ENCODE measurements at regions not wholly inside any gene's neighbourhood (a gene's known extent, or its start where the extent isn't known, plus 50 kb on each side); places are given as distances from the start of the nearest gene placed in this dataset.

DNA sequence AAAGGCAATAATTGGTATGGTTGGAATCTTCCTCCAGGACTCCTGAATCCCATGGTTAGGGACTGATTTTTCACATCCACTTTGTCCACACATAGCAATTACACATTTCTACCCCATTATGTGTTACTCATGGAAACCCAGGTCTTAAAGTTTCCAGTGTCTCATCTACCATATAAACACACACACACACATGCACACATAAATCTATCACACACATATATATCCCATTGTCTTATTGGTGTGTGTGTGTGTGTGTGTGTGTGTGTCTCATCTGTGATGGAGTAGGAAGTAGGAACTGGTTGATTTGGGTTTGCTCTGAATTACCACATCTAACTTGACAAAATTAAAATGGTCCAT, 525.4 kb downstream of the FUT8 start:
- H3K27me3 Mint-ChIP-seq (ENCODE audit: low read depth, poor library complexity) = peaks cover 21% of the 10 kb centered on the region

DNA sequence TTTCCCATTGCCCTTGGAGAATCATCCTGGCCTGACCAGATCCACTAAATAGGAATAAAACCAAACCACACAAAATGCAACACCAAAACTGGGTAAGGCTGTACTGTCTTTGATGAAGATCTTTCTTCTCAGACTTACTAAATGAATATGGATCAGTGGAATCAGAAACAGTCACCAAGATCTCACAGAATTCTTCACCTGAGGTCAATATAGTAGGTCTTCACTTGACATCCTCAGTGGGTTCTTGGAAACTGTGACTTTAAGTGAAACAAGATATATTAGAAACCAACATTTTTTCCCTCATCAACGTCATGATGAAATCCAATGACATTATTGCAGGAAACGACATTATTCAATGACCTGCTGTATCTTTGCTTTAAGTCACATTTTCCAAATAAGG, 526.2 kb downstream of the FUT8 start:
- Mint-ChIP-seq H3K4me3 (no peak overlapping the region), H3K36me3 (ENCODE audit: low read depth) (no peaks in the 10 kb centered on the region), H3K27me3 (ENCODE audit: low read depth, poor library complexity) (peaks cover 26% of the 10 kb centered on the region), H3K27ac (no peak overlapping the region), H3K4me1 (peaks cover 21% of the 10 kb centered on the region), H3K9me3 (no peaks in the 10 kb centered on the region)
- DNase-seq = no peak
- TF ChIP-seq, protein P1, sequence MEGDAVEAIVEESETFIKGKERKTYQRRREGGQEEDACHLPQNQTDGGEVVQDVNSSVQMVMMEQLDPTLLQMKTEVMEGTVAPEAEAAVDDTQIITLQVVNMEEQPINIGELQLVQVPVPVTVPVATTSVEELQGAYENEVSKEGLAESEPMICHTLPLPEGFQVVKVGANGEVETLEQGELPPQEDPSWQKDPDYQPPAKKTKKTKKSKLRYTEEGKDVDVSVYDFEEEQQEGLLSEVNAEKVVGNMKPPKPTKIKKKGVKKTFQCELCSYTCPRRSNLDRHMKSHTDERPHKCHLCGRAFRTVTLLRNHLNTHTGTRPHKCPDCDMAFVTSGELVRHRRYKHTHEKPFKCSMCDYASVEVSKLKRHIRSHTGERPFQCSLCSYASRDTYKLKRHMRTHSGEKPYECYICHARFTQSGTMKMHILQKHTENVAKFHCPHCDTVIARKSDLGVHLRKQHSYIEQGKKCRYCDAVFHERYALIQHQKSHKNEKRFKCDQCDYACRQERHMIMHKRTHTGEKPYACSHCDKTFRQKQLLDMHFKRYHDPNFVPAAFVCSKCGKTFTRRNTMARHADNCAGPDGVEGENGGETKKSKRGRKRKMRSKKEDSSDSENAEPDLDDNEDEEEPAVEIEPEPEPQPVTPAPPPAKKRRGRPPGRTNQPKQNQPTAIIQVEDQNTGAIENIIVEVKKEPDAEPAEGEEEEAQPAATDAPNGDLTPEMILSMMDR (IDR thresholded peaks at IDR 0.05) = no peak

More for the DNA sequence above, 525.4 kb downstream of the FUT8 start:
- DNase-seq = no peak
- peaks cover 23% of the 10 kb centered on the region for H3K4me1 Mint-ChIP-seq
- TF ChIP-seq, protein P1 (IDR thresholded peaks at IDR 0.05) = no peak
- no peak overlapping the region for H3K27ac Mint-ChIP-seq
- no peak overlapping the region for H3K4me3 Mint-ChIP-seq
- no peaks in the 10 kb centered on the region for H3K36me3 Mint-ChIP-seq (ENCODE audit: low read depth)
- H3K9me3 Mint-ChIP-seq = no peaks in the 10 kb centered on the region

DNA sequence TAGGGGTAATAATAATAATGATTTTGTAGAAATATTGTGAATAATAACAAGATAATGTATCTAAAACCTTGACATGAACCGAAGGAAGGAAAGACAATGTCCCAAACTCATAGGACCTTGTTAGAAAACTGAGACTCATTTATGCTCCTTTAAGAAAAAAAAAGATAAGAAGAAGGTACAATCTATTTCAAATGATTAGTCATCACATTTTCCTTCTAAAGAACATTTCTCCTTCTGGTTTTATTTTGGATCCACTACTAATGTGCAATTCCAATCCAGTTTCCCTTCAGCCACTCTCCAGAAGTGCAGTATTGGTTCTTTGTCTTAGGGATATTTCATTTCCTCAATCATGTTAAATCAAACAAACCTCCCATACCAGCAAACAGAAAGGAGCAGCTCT, 526.7 kb downstream of the FUT8 start:
- no peak overlapping the region for H3K27ac Mint-ChIP-seq
- H3K9me3 Mint-ChIP-seq = no peaks in the 10 kb centered on the region
- TF ChIP-seq, protein P1 (IDR thresholded peaks at IDR 0.05) = no peak
- DNase-seq = no peak
- H3K27me3 Mint-ChIP-seq (ENCODE audit: low read depth, poor library complexity) = peaks cover 26% of the 10 kb centered on the region
- H3K4me3 Mint-ChIP-seq = no peak overlapping the region
- no peaks in the 10 kb centered on the region for H3K36me3 Mint-ChIP-seq (ENCODE audit: low read depth)
- H3K4me1 Mint-ChIP-seq = peaks cover 21% of the 10 kb centered on the region

DNA sequence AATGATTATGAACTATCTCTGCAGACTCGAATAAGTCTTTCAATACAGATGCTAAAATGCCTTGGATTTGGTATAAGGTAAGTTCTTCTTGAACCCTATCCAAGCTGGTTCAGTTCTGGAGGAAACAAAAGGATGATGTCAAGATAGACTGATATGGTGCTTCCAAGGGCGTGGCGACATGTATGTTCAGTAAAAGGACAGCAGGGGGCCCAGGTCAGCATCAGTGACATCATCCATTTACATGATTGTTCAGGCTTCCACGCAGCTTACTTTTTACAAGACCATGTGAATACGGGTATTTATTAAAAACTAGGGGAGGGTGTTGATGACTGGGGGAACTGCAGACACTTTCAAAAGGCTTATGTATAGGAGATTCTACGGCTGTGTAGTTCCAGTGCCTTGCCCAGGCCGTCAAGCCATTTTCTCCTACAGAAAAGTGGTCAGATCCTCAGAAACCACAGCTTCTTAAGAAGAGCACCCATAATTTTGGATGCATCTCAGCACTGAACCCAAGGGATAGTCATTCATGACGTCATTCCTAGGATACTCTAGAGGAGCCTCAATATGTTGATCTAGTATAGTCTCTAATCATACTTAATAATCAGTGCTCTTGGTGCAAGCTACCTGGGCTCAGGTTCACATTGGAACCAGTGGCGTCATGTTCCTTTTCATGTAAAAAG, 527.7 kb downstream of the FUT8 start:
- H3K27me3 Mint-ChIP-seq (ENCODE audit: low read depth, poor library complexity) = peaks cover 26% of the 10 kb centered on the region
- no peak overlapping the region for H3K27ac Mint-ChIP-seq

DNA sequence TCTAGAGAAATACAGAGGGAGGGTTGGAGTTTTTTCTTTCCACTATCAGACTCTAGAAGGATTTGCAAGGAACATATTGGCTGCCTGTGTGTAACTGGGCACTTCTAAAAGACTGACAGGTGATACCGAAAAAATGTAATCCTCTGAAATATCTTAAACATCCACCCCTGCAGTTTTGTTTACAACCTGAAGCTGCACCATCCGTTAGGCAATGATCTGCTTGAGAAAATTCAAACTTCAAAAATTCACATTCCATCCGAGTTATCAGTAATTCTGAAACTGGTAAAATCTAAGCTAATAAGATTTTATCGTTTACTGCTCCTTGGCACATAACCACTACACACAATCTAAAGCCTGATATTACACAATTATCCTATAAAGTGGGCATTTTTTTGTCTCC, 528.6 kb downstream of the FUT8 start:
- peaks cover 29% of the 10 kb centered on the region for H3K27me3 Mint-ChIP-seq (ENCODE audit: low read depth, poor library complexity)

More for the DNA sequence above, 527.7 kb downstream of the FUT8 start:
- Mint-ChIP-seq H3K4me1 (peaks cover 25% of the 10 kb centered on the region), H3K36me3 (ENCODE audit: low read depth) (no peaks in the 10 kb centered on the region), H3K4me3 (no peak overlapping the region), H3K9me3 (no peaks in the 10 kb centered on the region)
- TF ChIP-seq, protein P1 (IDR thresholded peaks at IDR 0.05) = peak; percentile 47
- peak; percentile 30 for DNase-seq

More for the DNA sequence above, 528.6 kb downstream of the FUT8 start:
- Mint-ChIP-seq H3K36me3 (ENCODE audit: low read depth) (no peaks in the 10 kb centered on the region), H3K27ac (no peak overlapping the region), H3K9me3 (no peaks in the 10 kb centered on the region), H3K4me1 (peaks cover 32% of the 10 kb centered on the region), H3K4me3 (no peak overlapping the region)
- no peak for DNase-seq
- TF ChIP-seq, protein P1 (IDR thresholded peaks at IDR 0.05) = no peak
